Smooth muscle cell (in vitro differentiated cells): ENCODE measurements at regions not wholly inside any gene's neighbourhood (a gene's known extent, or its start where the extent isn't known, plus 50 kb on each side); places are given as distances from the start of the nearest gene placed in this dataset.

Experiments
- DNase-seq: peaks from one replicate; lab custom pipeline; 2025; ENCODE audit not compliant: unreplicated experiment; lab: John Stamatoyannopoulos, UW
- H2AFZ ChIP-seq: fragments of 200-600 bp; sonication (generic); 2 replicates; pipeline ENCODE4 v1.6.0; 2016; ENCODE audit warnings: antibody characterized with exemption, low read depth, mild to moderate bottlenecking
- H3F3A ChIP-seq: fragments of 200-600 bp; sonication (generic); 2 replicates; pipeline ENCODE4 v1.6.0; 2017; ENCODE audit warnings: antibody characterized with exemption, low read depth
- H3K27ac ChIP-seq: fragments of 200-600 bp; sonication (generic); 2 replicates; pipeline ENCODE4 v1.5.1; 2016; ENCODE audit warnings: low read depth, mild to moderate bottlenecking
- H3K27me3 ChIP-seq: fragments of 200-600 bp; sonication (generic); 2 replicates; pipeline ENCODE4 v1.6.1; 2016; ENCODE audit warnings: low read depth, mild to moderate bottlenecking
- H3K36me3 ChIP-seq: fragments of 200-600 bp; sonication (generic); 2 replicates; pipeline ENCODE4 v1.5.1; 2016; ENCODE audit warnings: low read depth
- H3K4me1 ChIP-seq: fragments of 200-600 bp; sonication (generic); 2 replicates; pipeline ENCODE4 v1.5.1; 2016; ENCODE audit warnings: low read depth
- H3K4me2 ChIP-seq: fragments of 200-600 bp; sonication (generic); 2 replicates; pipeline ENCODE4 v1.6.0; 2016; ENCODE audit warnings: mild to moderate bottlenecking
- H3K4me3 ChIP-seq: fragments of 200-600 bp; sonication (generic); 2 replicates; pipeline ENCODE4 v1.5.1; 2016; ENCODE audit warnings: mild to moderate bottlenecking
- H3K79me2 ChIP-seq: fragments of 200-600 bp; sonication (generic); 2 replicates; pipeline ENCODE4 v1.6.0; 2016; ENCODE audit warnings: low read depth, mild to moderate bottlenecking
- H3K9ac ChIP-seq: fragments of 200-600 bp; sonication (generic); 2 replicates; pipeline ENCODE4 v1.6.0; 2016; ENCODE audit warnings: low read depth
- H3K9me3 ChIP-seq: fragments of 200-600 bp; sonication (generic); replicated peaks from 2 replicates; pipeline ENCODE4 v1.5.1; 2016; ENCODE audit warnings: low read depth
- H4K20me1 ChIP-seq: fragments of 200-600 bp; sonication (generic); 2 replicates; pipeline ENCODE4 v1.6.0; 2016; ENCODE audit warnings: low read depth
- WGBS: methylation state at CpG from one replicate; pipeline ENCODE4 v1.1.7; 2016; ENCODE audit warnings: low lambda C conversion rate; 5-methylcytosine and 5-hydroxymethylcytosine counted together
- TF ChIP-seq, protein P1 (sequence below): fragments of 200-600 bp; sonication (generic); IDR thresholded peaks from 2 replicates; pipeline ENCODE4 v1.5.1; 2017; ENCODE audit warnings: borderline replicate concordance, mild to moderate bottlenecking, antibody characterized with exemption; ENCODE audit not compliant: insufficient read depth, poor library complexity, severe bottlenecking

- Histone ChIP-seq H3K9ac (no peak overlapping the region), H3K4me2 (no peak overlapping the region), H3K4me1 (no peaks in the 10 kb centered on the region), H3K9me3 (no peaks in the 10 kb centered on the region), H3K79me2 (no peaks in the 10 kb centered on the region), H3F3A (no peaks in the 10 kb centered on the region), H3K27ac (no peak overlapping the region), H3K36me3 (no peaks in the 10 kb centered on the region), H2AFZ (no peak overlapping the region), H3K27me3 (no peaks in the 10 kb centered on the region), H4K20me1 (no peaks in the 10 kb centered on the region), H3K4me3 (no peak overlapping the region)
- WGBS, result 88% methylated on average over 1 of the region's 1 CpG
- DNase-seq, result no peak
- TF ChIP-seq, protein P1, sequence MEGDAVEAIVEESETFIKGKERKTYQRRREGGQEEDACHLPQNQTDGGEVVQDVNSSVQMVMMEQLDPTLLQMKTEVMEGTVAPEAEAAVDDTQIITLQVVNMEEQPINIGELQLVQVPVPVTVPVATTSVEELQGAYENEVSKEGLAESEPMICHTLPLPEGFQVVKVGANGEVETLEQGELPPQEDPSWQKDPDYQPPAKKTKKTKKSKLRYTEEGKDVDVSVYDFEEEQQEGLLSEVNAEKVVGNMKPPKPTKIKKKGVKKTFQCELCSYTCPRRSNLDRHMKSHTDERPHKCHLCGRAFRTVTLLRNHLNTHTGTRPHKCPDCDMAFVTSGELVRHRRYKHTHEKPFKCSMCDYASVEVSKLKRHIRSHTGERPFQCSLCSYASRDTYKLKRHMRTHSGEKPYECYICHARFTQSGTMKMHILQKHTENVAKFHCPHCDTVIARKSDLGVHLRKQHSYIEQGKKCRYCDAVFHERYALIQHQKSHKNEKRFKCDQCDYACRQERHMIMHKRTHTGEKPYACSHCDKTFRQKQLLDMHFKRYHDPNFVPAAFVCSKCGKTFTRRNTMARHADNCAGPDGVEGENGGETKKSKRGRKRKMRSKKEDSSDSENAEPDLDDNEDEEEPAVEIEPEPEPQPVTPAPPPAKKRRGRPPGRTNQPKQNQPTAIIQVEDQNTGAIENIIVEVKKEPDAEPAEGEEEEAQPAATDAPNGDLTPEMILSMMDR, result no peak
These were observed 131.9 kb upstream of the POU5F2 start for GRCh38 chr5:93873211-93873736.

- Histone ChIP-seq H3F3A (no peaks in the 10 kb centered on the region), H3K4me3 (no peak overlapping the region), H4K20me1 (no peaks in the 10 kb centered on the region), H3K79me2 (no peaks in the 10 kb centered on the region), H3K4me1 (no peaks in the 10 kb centered on the region), H3K4me2 (no peak overlapping the region), H3K27ac (no peak overlapping the region), H3K36me3 (no peaks in the 10 kb centered on the region), H2AFZ (no peak overlapping the region), H3K9ac (no peak overlapping the region), H3K27me3 (no peaks in the 10 kb centered on the region), H3K9me3 (no peaks in the 10 kb centered on the region)
- no peak for DNase-seq
- 92% methylated on average over 3 of the region's 3 CpGs for WGBS
- TF ChIP-seq, protein P1, result no peak
These were observed 129.2 kb upstream of the POU5F2 start for GRCh38 chr5:93870649-93871048.

GRCh38 chr5:93868851-93869250 lies 127.5 kb upstream of the POU5F2 start:
- WGBS, result 97% methylated on average over 6 of the region's 6 CpGs
- H3K9me3 ChIP-seq, result no peaks in the 10 kb centered on the region
- no peaks in the 10 kb centered on the region for H3K27me3 ChIP-seq
- H3K36me3 ChIP-seq, result no peaks in the 10 kb centered on the region
- H3K79me2 ChIP-seq, result no peaks in the 10 kb centered on the region
- no peak overlapping the region for H2AFZ ChIP-seq
- no peak overlapping the region for H3K4me3 ChIP-seq
- no peaks in the 10 kb centered on the region for H4K20me1 ChIP-seq
- no peak overlapping the region for H3K4me2 ChIP-seq
- DNase-seq, result no peak
- H3K9ac ChIP-seq, result no peak overlapping the region
- no peaks in the 10 kb centered on the region for H3K4me1 ChIP-seq
- no peak overlapping the region for H3K27ac ChIP-seq
- TF ChIP-seq, protein P1, result no peak
- H3F3A ChIP-seq, result no peaks in the 10 kb centered on the region

- Histone ChIP-seq H3K79me2 (no peaks in the 10 kb centered on the region), H3K36me3 (no peaks in the 10 kb centered on the region), H3F3A (no peaks in the 10 kb centered on the region), H3K9ac (no peak overlapping the region), H3K9me3 (no peaks in the 10 kb centered on the region), H3K4me2 (no peak overlapping the region), H4K20me1 (no peaks in the 10 kb centered on the region), H2AFZ (no peak overlapping the region), H3K4me1 (no peaks in the 10 kb centered on the region), H3K27ac (no peak overlapping the region), H3K27me3 (no peaks in the 10 kb centered on the region), H3K4me3 (no peak overlapping the region)
- TF ChIP-seq, protein P1, result no peak
- WGBS, result 89% methylated on average over 3 of the region's 3 CpGs
- DNase-seq, result no peak
These were observed 108.9 kb upstream of the POU5F2 start for GRCh38 chr5:93850311-93850710.
